ENCODE measurements at regions not wholly inside any gene's neighbourhood (a gene's known extent, or its start where the extent isn't known, plus 50 kb on each side); places are given as distances from the start of the nearest gene placed in this dataset.

- H3K27me3 ChIP-seq (ENCODE audit: low read depth): no peaks in the 10 kb centered on the region
- no peaks in the 10 kb centered on the region for H3K4me1 ChIP-seq
- no peak for DNase-seq
- H3K4me3 ChIP-seq: no peak overlapping the region
- intact Hi-C loops (cut with micrococcal nuclease): no loop called here
- no peaks in the 10 kb centered on the region for H3K9me3 ChIP-seq (replicated peaks)
- H3K27ac ChIP-seq (replicated peaks): no peak overlapping the region
- H3K36me3 ChIP-seq: no peaks in the 10 kb centered on the region
- TF ChIP-seq CTCF (IDR thresholded peaks at IDR 0.05; ENCODE audit: borderline replicate concordance): no peak
Observed at GRCh38 chr3:70749122-70749521, 436.7 kb upstream of the MDFIC2 start.

GRCh38 chr3:70748593-70748992, 436.2 kb upstream of the MDFIC2 start:
- DNase-seq: no peak
- TF ChIP-seq CTCF (IDR thresholded peaks at IDR 0.05; ENCODE audit: borderline replicate concordance): no peak

GRCh38 chr3:70747847-70748246, 435.4 kb upstream of the MDFIC2 start:
- no peak for DNase-seq
- intact Hi-C loops (cut with micrococcal nuclease): no loop called here
- TF ChIP-seq CTCF (IDR thresholded peaks at IDR 0.05; ENCODE audit: borderline replicate concordance): no peak

More at GRCh38 chr3:70748593-70748992, 436.2 kb upstream of the MDFIC2 start:
- Histone ChIP-seq H3K27ac (replicated peaks) (no peak overlapping the region), H3K9me3 (replicated peaks) (no peaks in the 10 kb centered on the region), H3K4me3 (no peak overlapping the region), H3K27me3 (ENCODE audit: low read depth) (no peaks in the 10 kb centered on the region), H3K36me3 (no peaks in the 10 kb centered on the region), H3K4me1 (no peaks in the 10 kb centered on the region)
- intact Hi-C loops (cut with micrococcal nuclease): no loop called here

GRCh38 chr3:70744536-70744935, 432.1 kb upstream of the MDFIC2 start:
- no peak overlapping the region for H3K27ac ChIP-seq (replicated peaks)
- H3K27me3 ChIP-seq (ENCODE audit: low read depth): no peaks in the 10 kb centered on the region
- no peaks in the 10 kb centered on the region for H3K4me1 ChIP-seq
- H3K9me3 ChIP-seq (replicated peaks): no peaks in the 10 kb centered on the region
- intact Hi-C loops (cut with micrococcal nuclease): no loop called here
- DNase-seq: no peak
- TF ChIP-seq CTCF (IDR thresholded peaks at IDR 0.05; ENCODE audit: borderline replicate concordance): no peak
- H3K36me3 ChIP-seq: no peaks in the 10 kb centered on the region
- H3K4me3 ChIP-seq: no peak overlapping the region

More at GRCh38 chr3:70747847-70748246, 435.4 kb upstream of the MDFIC2 start:
- H3K36me3 ChIP-seq: no peaks in the 10 kb centered on the region
- H3K9me3 ChIP-seq (replicated peaks): no peaks in the 10 kb centered on the region
- no peak overlapping the region for H3K4me3 ChIP-seq
- no peaks in the 10 kb centered on the region for H3K27me3 ChIP-seq (ENCODE audit: low read depth)
- no peaks in the 10 kb centered on the region for H3K4me1 ChIP-seq
- no peak overlapping the region for H3K27ac ChIP-seq (replicated peaks)

- intact Hi-C loops (cut with micrococcal nuclease): no loop called here
Observed at GRCh38 chr3:70743754-70744153, 431.3 kb upstream of the MDFIC2 start.

More at GRCh38 chr3:70743754-70744153, 431.3 kb upstream of the MDFIC2 start:
- no peak overlapping the region for H3K4me3 ChIP-seq
- TF ChIP-seq CTCF (IDR thresholded peaks at IDR 0.05; ENCODE audit: borderline replicate concordance): no peak
- H3K9me3 ChIP-seq (replicated peaks): no peaks in the 10 kb centered on the region
- no peak for DNase-seq
- no peaks in the 10 kb centered on the region for H3K27me3 ChIP-seq (ENCODE audit: low read depth)
- H3K36me3 ChIP-seq: no peaks in the 10 kb centered on the region
- H3K4me1 ChIP-seq: no peaks in the 10 kb centered on the region
- no peak overlapping the region for H3K27ac ChIP-seq (replicated peaks)

All from left ventricle myocardium inferior (tissue), 1 donor.